RWPE2 (cell line): ENCODE measurements at regions not wholly inside any gene's neighbourhood (a gene's known extent, or its start where the extent isn't known, plus 50 kb on each side); places are given as distances from the start of the nearest gene placed in this dataset.

Source experiments
- ATAC-seq: fragments of 200-7000 bp; cut with Tn5 transposase; 3 replicates; pipeline ENCODE4 v1.9.1; 2021; ENCODE audit warnings: low read depth
- DNase-seq: peaks from one replicate; pipeline ENCODE4 v3.0.0-alpha.2; 2020; ENCODE audit warnings: low spot score
- H3K27ac ChIP-seq: fragments of 450-650 bp; 2 replicates; pipeline ENCODE4 v1.5.1; 2017; ENCODE audit warnings: mild to moderate bottlenecking; ENCODE audit not compliant: poor library complexity, severe bottlenecking
- H3K27me3 ChIP-seq: fragments of 250-450 bp; sonication (Bioruptor Pico); 2 replicates; pipeline ENCODE4 v1.5.1; 2021; ENCODE audit warnings: mild to moderate bottlenecking, moderate library complexity; ENCODE audit not compliant: insufficient read depth, poor library complexity, severe bottlenecking
- H3K36me3 ChIP-seq: fragments of 250-450 bp; sonication (Bioruptor Pico); 2 replicates; pipeline ENCODE4 v1.5.1; 2020; ENCODE audit warnings: low read depth, mild to moderate bottlenecking, moderate library complexity
- H3K4me1 ChIP-seq: fragments of 250-450 bp; sonication (Bioruptor Pico); 2 replicates; pipeline ENCODE4 v1.5.1; 2021; ENCODE audit warnings: mild to moderate bottlenecking, moderate library complexity; ENCODE audit not compliant: insufficient read depth, poor library complexity, severe bottlenecking
- H3K4me3 ChIP-seq: fragments of 250-450 bp; sonication (Bioruptor Pico); 2 replicates; pipeline ENCODE4 v1.5.1; 2021; ENCODE audit warnings: mild to moderate bottlenecking, moderate library complexity; ENCODE audit not compliant: severe bottlenecking
- H3K9me3 ChIP-seq: fragments of 250-450 bp; sonication (Bioruptor Pico); 2 replicates; pipeline ENCODE4 v1.5.1; 2021; ENCODE audit warnings: mild to moderate bottlenecking, moderate library complexity; ENCODE audit not compliant: severe bottlenecking
- TF ChIP-seq, protein P1 (sequence below): fragments of 450-650 bp; IDR thresholded peaks from one replicate; pipeline ENCODE4 v1.5.1; 2017; ENCODE audit warnings: mild to moderate bottlenecking, moderate library complexity; ENCODE audit not compliant: poor library complexity, severe bottlenecking

DNA sequence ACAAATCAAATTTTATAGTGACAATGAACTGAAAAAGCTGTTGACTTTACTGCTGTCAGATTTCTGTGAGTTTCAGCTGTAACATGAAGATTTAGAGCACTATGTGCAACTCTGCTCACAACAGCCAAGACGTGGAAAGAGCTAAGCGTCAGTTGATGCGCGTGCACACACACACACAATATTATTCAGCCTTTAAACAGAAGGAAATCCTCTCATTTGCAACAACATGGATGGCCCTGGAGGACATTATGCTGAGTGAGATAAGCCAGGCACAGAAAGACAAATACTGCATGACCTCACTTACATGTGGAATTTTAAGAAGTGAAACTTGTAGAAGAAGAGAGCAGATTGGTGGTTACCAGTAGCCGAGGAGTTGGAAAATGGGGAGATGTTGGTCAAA lies 82.8 kb upstream of the FRMD4A start:
- no peaks in the 10 kb centered on the region for H3K27me3 ChIP-seq
- H3K4me1 ChIP-seq = peaks cover 10% of the 10 kb centered on the region
- no peak overlapping the region for H3K4me3 ChIP-seq
- no peak for DNase-seq
- no peaks in the 10 kb centered on the region for H3K9me3 ChIP-seq
- H3K36me3 ChIP-seq = no peaks in the 10 kb centered on the region
- no peak overlapping the region for H3K27ac ChIP-seq
- TF ChIP-seq, protein P1, sequence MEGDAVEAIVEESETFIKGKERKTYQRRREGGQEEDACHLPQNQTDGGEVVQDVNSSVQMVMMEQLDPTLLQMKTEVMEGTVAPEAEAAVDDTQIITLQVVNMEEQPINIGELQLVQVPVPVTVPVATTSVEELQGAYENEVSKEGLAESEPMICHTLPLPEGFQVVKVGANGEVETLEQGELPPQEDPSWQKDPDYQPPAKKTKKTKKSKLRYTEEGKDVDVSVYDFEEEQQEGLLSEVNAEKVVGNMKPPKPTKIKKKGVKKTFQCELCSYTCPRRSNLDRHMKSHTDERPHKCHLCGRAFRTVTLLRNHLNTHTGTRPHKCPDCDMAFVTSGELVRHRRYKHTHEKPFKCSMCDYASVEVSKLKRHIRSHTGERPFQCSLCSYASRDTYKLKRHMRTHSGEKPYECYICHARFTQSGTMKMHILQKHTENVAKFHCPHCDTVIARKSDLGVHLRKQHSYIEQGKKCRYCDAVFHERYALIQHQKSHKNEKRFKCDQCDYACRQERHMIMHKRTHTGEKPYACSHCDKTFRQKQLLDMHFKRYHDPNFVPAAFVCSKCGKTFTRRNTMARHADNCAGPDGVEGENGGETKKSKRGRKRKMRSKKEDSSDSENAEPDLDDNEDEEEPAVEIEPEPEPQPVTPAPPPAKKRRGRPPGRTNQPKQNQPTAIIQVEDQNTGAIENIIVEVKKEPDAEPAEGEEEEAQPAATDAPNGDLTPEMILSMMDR = no peak
- ATAC-seq = no peak

DNA sequence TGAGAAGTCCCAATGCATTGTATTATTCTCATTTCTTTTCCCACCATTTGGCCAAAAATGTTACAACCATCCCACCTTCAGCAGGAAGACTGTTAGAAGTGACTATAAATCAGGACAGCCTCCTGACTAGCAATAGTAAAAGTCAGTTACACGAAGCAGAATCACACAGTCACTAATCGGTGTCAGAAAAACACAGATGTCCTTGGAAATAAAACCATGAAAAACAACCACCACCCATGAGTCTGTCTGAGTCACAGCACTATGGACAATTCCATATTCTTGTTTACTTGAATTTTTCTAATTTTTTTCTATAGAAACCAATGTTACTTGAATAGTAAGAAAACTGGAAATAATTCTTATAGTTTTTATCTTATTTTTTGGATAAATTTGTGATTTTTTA lies 81.9 kb upstream of the FRMD4A start:
- H3K4me3 ChIP-seq = no peak overlapping the region
- no peak overlapping the region for H3K27ac ChIP-seq
- H3K4me1 ChIP-seq = peaks cover 10% of the 10 kb centered on the region
- ATAC-seq (no peak), DNase-seq (no peak)
- H3K36me3 ChIP-seq = no peaks in the 10 kb centered on the region
- no peaks in the 10 kb centered on the region for H3K27me3 ChIP-seq
- H3K9me3 ChIP-seq = no peaks in the 10 kb centered on the region
- TF ChIP-seq, protein P1 = no peak

DNA sequence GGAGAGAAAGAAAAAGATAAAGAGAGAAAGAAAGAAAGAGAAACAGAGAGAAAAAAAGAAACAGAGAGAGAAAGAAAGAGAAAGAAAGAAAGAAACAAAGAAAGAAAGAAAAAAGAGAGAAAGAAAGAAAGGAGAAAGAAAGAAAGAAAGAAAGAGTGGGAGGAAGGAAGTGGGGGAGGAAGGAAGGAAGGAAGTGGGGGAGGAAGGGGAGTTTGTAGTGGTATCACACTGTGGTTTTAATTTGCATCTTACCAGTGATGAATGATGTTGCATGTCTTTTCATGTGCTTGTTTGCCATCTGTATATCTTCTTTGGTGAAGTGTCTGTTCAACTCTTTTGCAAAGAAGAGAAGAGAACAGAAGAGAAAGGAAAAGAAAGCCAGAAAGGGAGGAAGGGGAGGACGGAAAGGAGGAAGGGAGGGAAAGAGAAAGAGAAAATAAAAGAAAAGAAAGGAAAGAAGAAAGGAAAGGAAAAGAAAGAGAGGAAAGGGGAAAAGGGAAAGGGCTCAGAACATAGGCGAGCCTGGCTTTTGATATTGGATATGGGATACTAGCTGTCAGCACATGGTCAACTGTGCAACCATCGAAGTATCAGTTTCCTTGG lies 79.2 kb upstream of the FRMD4A start:
- peaks cover 2% of the 10 kb centered on the region for H3K4me1 ChIP-seq
- H3K36me3 ChIP-seq = no peaks in the 10 kb centered on the region
- H3K27ac ChIP-seq = no peak overlapping the region
- H3K9me3 ChIP-seq = no peaks in the 10 kb centered on the region
- no peak overlapping the region for H3K4me3 ChIP-seq
- ATAC-seq (no peak), DNase-seq (no peak)
- H3K27me3 ChIP-seq = no peaks in the 10 kb centered on the region
- TF ChIP-seq, protein P1 = no peak

DNA sequence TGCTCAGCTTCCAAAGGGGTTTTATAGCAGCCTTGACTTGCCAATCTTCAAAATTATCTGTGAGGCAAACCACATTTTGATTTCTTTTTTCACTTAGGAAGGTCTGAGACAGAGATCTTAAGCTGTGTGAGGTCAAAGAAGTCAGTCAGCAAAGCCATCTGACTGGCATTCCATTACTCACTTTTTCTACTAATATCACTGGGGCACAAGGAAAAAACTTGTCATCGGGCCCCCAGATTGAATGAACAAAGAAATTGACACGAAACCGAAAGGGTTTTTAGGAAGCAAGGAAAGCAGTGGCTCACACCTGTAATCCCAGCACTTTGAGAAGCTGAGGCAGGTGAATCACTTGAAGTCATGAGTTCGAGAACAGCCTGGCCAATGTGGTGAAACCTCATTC lies 78.5 kb upstream of the FRMD4A start:
- no peak for ATAC-seq
- H3K27ac ChIP-seq = no peak overlapping the region

DNA sequence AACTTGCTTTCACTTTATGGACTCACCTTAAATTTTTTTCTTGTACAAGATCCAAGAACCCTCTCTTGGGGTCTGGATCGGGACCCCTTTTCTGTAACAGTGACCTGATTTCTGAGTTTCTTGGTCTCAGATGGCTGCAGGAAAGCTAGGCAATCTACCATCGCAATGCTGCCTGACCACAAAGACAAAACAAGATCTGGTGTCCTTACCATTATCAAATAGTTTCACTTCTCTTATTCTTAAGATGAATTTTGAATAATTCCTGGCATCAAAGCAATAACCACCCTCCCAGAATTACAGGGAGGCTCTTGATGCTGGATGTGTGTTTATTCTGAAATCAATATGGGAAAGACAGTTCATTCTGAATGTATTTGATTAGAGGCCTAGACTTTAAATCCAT lies 77.4 kb upstream of the FRMD4A start:
- DNase-seq (no peak), ATAC-seq (no peak)
- H3K36me3 ChIP-seq = no peaks in the 10 kb centered on the region
- no peak overlapping the region for H3K4me3 ChIP-seq
- TF ChIP-seq, protein P1 = no peak
- H3K27me3 ChIP-seq = no peaks in the 10 kb centered on the region
- H3K9me3 ChIP-seq = no peaks in the 10 kb centered on the region
- no peak overlapping the region for H3K27ac ChIP-seq
- H3K4me1 ChIP-seq = no peaks in the 10 kb centered on the region

More for the DNA sequence above, 78.5 kb upstream of the FRMD4A start:
- Histone ChIP-seq H3K4me1 (no peaks in the 10 kb centered on the region), H3K36me3 (no peaks in the 10 kb centered on the region), H3K27me3 (no peaks in the 10 kb centered on the region), H3K4me3 (no peak overlapping the region), H3K9me3 (no peaks in the 10 kb centered on the region)
- DNase-seq = no peak
- TF ChIP-seq, protein P1 = no peak
